Testis (tissue), 2 donors: ENCODE measurements at regions not wholly inside any gene's neighbourhood (a gene's known extent, or its start where the extent isn't known, plus 50 kb on each side); places are given as distances from the start of the nearest gene placed in this dataset.

ENCODE experiments used
- POLR2A ChIP-seq: fragments of 450-650 bp; IDR thresholded peaks from one replicate; pipeline ENCODE4 v1.6.1; 2017; ENCODE audit warnings: antibody characterized with exemption, mild to moderate bottlenecking, moderate library complexity
- TF ChIP-seq, protein P1 (sequence below), 3 experiments: fragments of 450-650 bp in 2 of 3; fragments of 200-600 bp in 1 of 3; sonication (generic) in 1 of 3; IDR thresholded peaks; one replicate each; pipeline ENCODE4 v1.5.1; 2016 to 2019; ENCODE audit warnings: antibody characterized with exemption in 3 of 3, mild to moderate bottlenecking in 2 of 3, moderate library complexity in 1 of 3

DNA sequence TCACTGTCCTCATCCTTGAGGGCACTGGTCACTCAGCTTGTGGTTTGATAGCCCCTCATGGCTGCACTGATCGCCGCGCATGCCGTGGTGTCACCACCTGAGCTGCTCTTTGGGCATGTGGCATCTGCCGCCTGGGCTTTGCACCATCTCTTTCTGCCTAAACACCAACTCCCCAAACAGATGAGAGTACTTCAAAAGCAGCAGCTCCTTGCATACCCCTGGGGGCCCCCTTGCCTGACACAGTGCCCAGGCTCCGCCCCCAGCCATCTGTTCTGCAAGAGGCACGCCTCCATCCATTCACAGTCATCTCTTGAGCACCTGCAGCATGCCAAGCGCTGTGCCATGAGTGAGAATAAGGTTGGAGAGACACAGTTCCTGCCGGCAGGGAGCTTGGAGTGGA lies 104.5 kb upstream of the B3GAT1 start:
- TF ChIP-seq, protein P1, sequence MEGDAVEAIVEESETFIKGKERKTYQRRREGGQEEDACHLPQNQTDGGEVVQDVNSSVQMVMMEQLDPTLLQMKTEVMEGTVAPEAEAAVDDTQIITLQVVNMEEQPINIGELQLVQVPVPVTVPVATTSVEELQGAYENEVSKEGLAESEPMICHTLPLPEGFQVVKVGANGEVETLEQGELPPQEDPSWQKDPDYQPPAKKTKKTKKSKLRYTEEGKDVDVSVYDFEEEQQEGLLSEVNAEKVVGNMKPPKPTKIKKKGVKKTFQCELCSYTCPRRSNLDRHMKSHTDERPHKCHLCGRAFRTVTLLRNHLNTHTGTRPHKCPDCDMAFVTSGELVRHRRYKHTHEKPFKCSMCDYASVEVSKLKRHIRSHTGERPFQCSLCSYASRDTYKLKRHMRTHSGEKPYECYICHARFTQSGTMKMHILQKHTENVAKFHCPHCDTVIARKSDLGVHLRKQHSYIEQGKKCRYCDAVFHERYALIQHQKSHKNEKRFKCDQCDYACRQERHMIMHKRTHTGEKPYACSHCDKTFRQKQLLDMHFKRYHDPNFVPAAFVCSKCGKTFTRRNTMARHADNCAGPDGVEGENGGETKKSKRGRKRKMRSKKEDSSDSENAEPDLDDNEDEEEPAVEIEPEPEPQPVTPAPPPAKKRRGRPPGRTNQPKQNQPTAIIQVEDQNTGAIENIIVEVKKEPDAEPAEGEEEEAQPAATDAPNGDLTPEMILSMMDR (IDR thresholded peaks at IDR 0.05): no peak
- no peak for TF ChIP-seq POLR2A
